WTC11 (cell line): ENCODE measurements at regions not wholly inside any gene's neighbourhood (a gene's known extent, or its start where the extent isn't known, plus 50 kb on each side); places are given as distances from the start of the nearest gene placed in this dataset.
A peak's percentile ranks its signal among the peaks of the same experiment; 100 is the strongest.

ENCODE experiments used
- CTCF ChIP-seq: fragments of 200-600 bp; IDR thresholded peaks from 2 replicates; pipeline ENCODE4 v1.8.0; 2022; ENCODE audit warnings: antibody characterized with exemption
- PRDM15 ChIP-seq: sonication (generic); formaldehyde crosslinking; IDR thresholded peaks from 2 replicates; pipeline ENCODE4 v1.8.0; 2022; ENCODE audit warnings: missing genetic modification reagents
- PREB ChIP-seq: sonication (generic); formaldehyde crosslinking; IDR thresholded peaks from 2 replicates; pipeline ENCODE4 v1.8.1; 2022; ENCODE audit warnings: mild to moderate bottlenecking, missing genetic modification reagents, moderate library complexity, borderline replicate concordance
- TF ChIP-seq, protein P1 (sequence below): sonication (generic); formaldehyde crosslinking; IDR thresholded peaks from 2 replicates; pipeline ENCODE4 v1.8.1; 2023; ENCODE audit warnings: mild to moderate bottlenecking, missing genetic modification reagents, borderline replicate concordance

DNA sequence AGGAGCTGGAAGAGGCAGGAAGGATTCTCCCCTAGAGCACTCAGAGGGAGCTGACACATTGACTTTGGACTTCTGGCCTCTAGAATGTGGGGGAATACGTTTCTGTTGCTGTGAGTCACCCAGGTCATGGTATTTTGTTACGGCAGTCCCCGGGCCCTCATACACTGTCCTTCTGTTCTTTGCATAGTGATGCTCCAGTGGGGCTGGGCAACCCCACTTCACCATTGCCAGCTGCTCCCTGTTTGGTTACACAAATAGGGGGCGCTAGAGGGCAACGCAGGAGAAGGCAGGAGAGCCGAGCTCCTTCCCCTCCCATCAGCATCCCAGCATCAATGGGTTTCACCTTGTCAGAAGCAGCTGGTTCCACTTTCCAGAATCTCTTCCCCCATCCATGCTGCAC lies 257.7 kb upstream of the FOXF1 start:
- no peak for TF ChIP-seq PREB (CRISPR knock-in tag)
- TF ChIP-seq PRDM15 (CRISPR knock-in tag) = no peak
- TF ChIP-seq CTCF = peak; percentile 84
- TF ChIP-seq, protein P1, sequence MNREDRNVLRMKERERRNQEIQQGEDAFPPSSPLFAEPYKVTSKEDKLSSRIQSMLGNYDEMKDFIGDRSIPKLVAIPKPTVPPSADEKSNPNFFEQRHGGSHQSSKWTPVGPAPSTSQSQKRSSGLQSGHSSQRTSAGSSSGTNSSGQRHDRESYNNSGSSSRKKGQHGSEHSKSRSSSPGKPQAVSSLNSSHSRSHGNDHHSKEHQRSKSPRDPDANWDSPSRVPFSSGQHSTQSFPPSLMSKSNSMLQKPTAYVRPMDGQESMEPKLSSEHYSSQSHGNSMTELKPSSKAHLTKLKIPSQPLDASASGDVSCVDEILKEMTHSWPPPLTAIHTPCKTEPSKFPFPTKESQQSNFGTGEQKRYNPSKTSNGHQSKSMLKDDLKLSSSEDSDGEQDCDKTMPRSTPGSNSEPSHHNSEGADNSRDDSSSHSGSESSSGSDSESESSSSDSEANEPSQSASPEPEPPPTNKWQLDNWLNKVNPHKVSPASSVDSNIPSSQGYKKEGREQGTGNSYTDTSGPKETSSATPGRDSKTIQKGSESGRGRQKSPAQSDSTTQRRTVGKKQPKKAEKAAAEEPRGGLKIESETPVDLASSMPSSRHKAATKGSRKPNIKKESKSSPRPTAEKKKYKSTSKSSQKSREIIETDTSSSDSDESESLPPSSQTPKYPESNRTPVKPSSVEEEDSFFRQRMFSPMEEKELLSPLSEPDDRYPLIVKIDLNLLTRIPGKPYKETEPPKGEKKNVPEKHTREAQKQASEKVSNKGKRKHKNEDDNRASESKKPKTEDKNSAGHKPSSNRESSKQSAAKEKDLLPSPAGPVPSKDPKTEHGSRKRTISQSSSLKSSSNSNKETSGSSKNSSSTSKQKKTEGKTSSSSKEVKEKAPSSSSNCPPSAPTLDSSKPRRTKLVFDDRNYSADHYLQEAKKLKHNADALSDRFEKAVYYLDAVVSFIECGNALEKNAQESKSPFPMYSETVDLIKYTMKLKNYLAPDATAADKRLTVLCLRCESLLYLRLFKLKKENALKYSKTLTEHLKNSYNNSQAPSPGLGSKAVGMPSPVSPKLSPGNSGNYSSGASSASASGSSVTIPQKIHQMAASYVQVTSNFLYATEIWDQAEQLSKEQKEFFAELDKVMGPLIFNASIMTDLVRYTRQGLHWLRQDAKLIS = no peak
